SU-DHL-6 (cell line): ENCODE measurements at regions not wholly inside any gene's neighbourhood (a gene's known extent, or its start where the extent isn't known, plus 50 kb on each side); places are given as distances from the start of the nearest gene placed in this dataset.

ENCODE experiments used
- H2AFZ ChIP-seq: fragments of 200-600 bp; sonication (generic); 2 replicates; pipeline ENCODE4 v1.6.1; 2014; ENCODE audit warnings: low read depth, mild to moderate bottlenecking, moderate library complexity, mixed read lengths, antibody characterized with exemption, low read length; ENCODE audit not compliant: severe bottlenecking
- H3F3A ChIP-seq: fragments of 200-600 bp; shearing (Covaris generic); 2 replicates; pipeline ENCODE4 v1.6.0; 2016; ENCODE audit warnings: antibody characterized with exemption, mild to moderate bottlenecking; ENCODE audit not compliant: insufficient read depth
- H3K27ac ChIP-seq: fragments of 200-600 bp; sonication (generic); 2 replicates; pipeline ENCODE4 v1.5.1; 2016; ENCODE audit warnings: low read depth, mild to moderate bottlenecking, low read length, moderate library complexity, mixed read lengths
- H3K27me3 ChIP-seq: fragments of 200-600 bp; sonication (generic), shearing (Covaris generic); 2 replicates; pipeline ENCODE4 v1.6.0; 2014; ENCODE audit warnings: mild to moderate bottlenecking, low read length
- H3K36me3 ChIP-seq: fragments of 200-600 bp; sonication (generic); 2 replicates; pipeline ENCODE4 v1.6.1; 2014; ENCODE audit warnings: mild to moderate bottlenecking, low read length, mixed read lengths
- H3K4me2 ChIP-seq: fragments of 300-600, 200-600 bp; shearing (Covaris generic), sonication (generic); 2 replicates; pipeline ENCODE4 v1.6.0; 2014; ENCODE audit warnings: low read length, low read depth, mild to moderate bottlenecking; ENCODE audit not compliant: poor library complexity, severe bottlenecking
- H3K4me3 ChIP-seq: fragments of 200-600 bp; sonication (generic); 2 replicates; pipeline ENCODE4 v1.5.1; 2014; ENCODE audit warnings: antibody characterized with exemption, low read length, mild to moderate bottlenecking, mixed read lengths; ENCODE audit not compliant: insufficient read depth, poor library complexity, severe bottlenecking
- H3K79me2 ChIP-seq: fragments of 200-600 bp; sonication (generic); 2 replicates; pipeline ENCODE4 v1.6.1; 2014; ENCODE audit warnings: mild to moderate bottlenecking, low read length, moderate library complexity; ENCODE audit not compliant: insufficient read depth
- H3K9ac ChIP-seq: fragments of 200-600 bp; sonication (generic); 2 replicates; pipeline ENCODE4 v1.7.0; 2014; ENCODE audit warnings: mild to moderate bottlenecking, low read length
- H3K9me2 ChIP-seq: fragments of 200-600 bp; sonication (generic); replicated peaks from 2 replicates; pipeline ENCODE4 v1.6.1; 2014; ENCODE audit warnings: low read length; ENCODE audit not compliant: insufficient read depth
- H3K9me3 ChIP-seq: fragments of 200-600 bp; sonication (generic); 2 replicates; pipeline ENCODE4 v1.6.1; 2014; ENCODE audit warnings: low read length, mixed read lengths; ENCODE audit not compliant: insufficient read depth
- H4K20me1 ChIP-seq: fragments of 200-600 bp; sonication (generic); 2 replicates; pipeline ENCODE4 v1.6.1; 2014; ENCODE audit warnings: low read depth, mild to moderate bottlenecking, antibody characterized with exemption, low read length, moderate library complexity, mixed read lengths
- CTCF ChIP-seq: fragments of 200-600 bp; sonication (generic); IDR thresholded peaks from one replicate; pipeline ENCODE4 v1.5.1; 2017; ENCODE audit warnings: antibody characterized with exemption, mild to moderate bottlenecking, low read length, moderate library complexity; ENCODE audit not compliant: insufficient read depth, poor library complexity, severe bottlenecking
- EZH2phosphoT487 ChIP-seq: fragments of 200-600 bp; sonication (generic), shearing (Covaris generic); conservative IDR thresholded peaks from 2 replicates; pipeline ENCODE4 v1.6.1; 2018; ENCODE audit warnings: mild to moderate bottlenecking, antibody characterized with exemption, low read length, moderate library complexity, mixed read lengths

DNA sequence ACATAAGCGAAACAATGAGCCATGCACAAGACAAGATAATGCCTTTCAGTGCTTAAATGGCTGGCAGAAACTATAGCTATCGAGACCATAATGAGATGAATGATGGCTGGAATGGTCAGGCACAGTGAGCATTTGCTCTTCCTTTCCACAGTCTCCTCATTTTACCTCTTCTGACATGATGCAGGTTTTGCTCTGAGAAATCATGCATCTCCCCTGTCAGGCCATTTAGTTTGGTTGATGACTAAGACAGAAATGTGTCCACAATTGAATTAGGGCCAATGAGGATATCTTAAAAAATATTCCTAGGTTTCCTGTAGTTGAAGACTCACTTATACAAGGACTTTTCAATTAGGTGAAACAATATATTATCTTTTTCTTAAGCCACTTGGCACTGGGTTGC lies 475.1 kb downstream of the TMEM232 start:
- Histone ChIP-seq H3K9ac (no peak overlapping the region), H4K20me1 (no peaks in the 10 kb centered on the region), H3F3A (no peaks in the 10 kb centered on the region), H3K9me3 (no peaks in the 10 kb centered on the region), H3K4me2 (no peak overlapping the region), H3K27ac (no peak overlapping the region), H3K36me3 (no peaks in the 10 kb centered on the region), H3K27me3 (no peaks in the 10 kb centered on the region), H3K4me3 (no peak overlapping the region), H2AFZ (no peak overlapping the region), H3K9me2 (no peaks in the 10 kb centered on the region), H3K79me2 (no peaks in the 10 kb centered on the region)
- TF ChIP-seq CTCF: no peak
- no peak for TF ChIP-seq EZH2phosphoT487

- TF ChIP-seq CTCF (no peak), EZH2phosphoT487 (no peak)
- Histone ChIP-seq H3K9me3 (no peaks in the 10 kb centered on the region), H3K4me2 (no peak overlapping the region), H3K9ac (no peak overlapping the region), H3K9me2 (no peaks in the 10 kb centered on the region), H3K27me3 (no peaks in the 10 kb centered on the region), H4K20me1 (no peaks in the 10 kb centered on the region), H3K79me2 (no peaks in the 10 kb centered on the region), H2AFZ (no peak overlapping the region), H3K4me3 (no peak overlapping the region), H3K27ac (no peak overlapping the region), H3K36me3 (no peaks in the 10 kb centered on the region), H3F3A (no peaks in the 10 kb centered on the region)
Observed at GRCh38 chr5:110255194-110255593, 471.3 kb downstream of the TMEM232 start.

DNA sequence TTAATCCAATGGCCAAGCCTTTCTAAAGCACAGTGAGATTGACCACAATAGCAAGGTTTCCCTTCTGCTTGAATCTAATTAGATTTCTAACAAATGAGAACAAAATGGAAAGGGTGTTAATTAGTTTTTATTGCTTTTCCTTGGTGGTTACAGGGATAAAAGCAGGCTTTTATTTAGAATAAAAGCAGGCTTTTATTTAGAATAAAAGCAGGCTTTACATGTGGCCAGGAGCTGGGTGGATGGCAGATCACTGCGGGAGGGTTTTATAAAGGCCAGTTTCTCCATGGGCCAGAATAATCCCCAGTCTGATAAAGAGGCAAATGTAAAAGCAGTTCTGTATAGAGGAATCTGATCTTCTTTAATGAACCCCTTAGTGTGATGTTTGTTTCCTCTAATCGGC lies 470.2 kb downstream of the TMEM232 start:
- Histone ChIP-seq H3F3A (no peaks in the 10 kb centered on the region), H3K9me3 (no peaks in the 10 kb centered on the region), H3K9me2 (no peaks in the 10 kb centered on the region), H3K27me3 (no peaks in the 10 kb centered on the region), H3K36me3 (no peaks in the 10 kb centered on the region), H3K27ac (no peak overlapping the region), H3K4me3 (no peak overlapping the region), H2AFZ (no peak overlapping the region), H3K79me2 (no peaks in the 10 kb centered on the region), H4K20me1 (no peaks in the 10 kb centered on the region), H3K4me2 (no peak overlapping the region), H3K9ac (no peak overlapping the region)
- TF ChIP-seq CTCF (no peak), EZH2phosphoT487 (no peak)

GRCh38 chr5:110257971-110258370 lies 468.5 kb downstream of the TMEM232 start:
- no peak overlapping the region for H3K4me3 ChIP-seq
- no peaks in the 10 kb centered on the region for H3K9me2 ChIP-seq
- TF ChIP-seq CTCF (no peak), EZH2phosphoT487 (no peak)
- H3K4me2 ChIP-seq: no peak overlapping the region
- no peaks in the 10 kb centered on the region for H3K9me3 ChIP-seq
- H3K36me3 ChIP-seq: no peaks in the 10 kb centered on the region
- no peaks in the 10 kb centered on the region for H3F3A ChIP-seq
- no peak overlapping the region for H3K27ac ChIP-seq
- no peaks in the 10 kb centered on the region for H3K27me3 ChIP-seq
- H2AFZ ChIP-seq: no peak overlapping the region
- H3K9ac ChIP-seq: no peak overlapping the region
- no peaks in the 10 kb centered on the region for H4K20me1 ChIP-seq
- no peaks in the 10 kb centered on the region for H3K79me2 ChIP-seq
